SK-N-SH (cell line): ENCODE measurements at regions not wholly inside any gene's neighbourhood (a gene's known extent, or its start where the extent isn't known, plus 50 kb on each side); places are given as distances from the start of the nearest gene placed in this dataset.

Experiments
- EP300 ChIP-seq, 2 experiments: IDR thresholded peaks; 2 replicates each; pipeline versions ENCODE4 v1.4.0 to v1.6.1; 2012; ENCODE audit warnings: borderline replicate concordance in 1 of 2, low read depth in 1 of 2, low read length in 1 of 2
- JUND ChIP-seq: IDR thresholded peaks from 2 replicates; pipeline ENCODE4 v1.4.0; 2012
- MEF2A ChIP-seq: IDR thresholded peaks from 2 replicates; pipeline ENCODE4 v1.4.0; 2012; ENCODE audit warnings: low read depth, borderline replicate concordance
- MXI1 ChIP-seq: IDR thresholded peaks from 2 replicates; pipeline ENCODE4 v1.6.1; 2012; ENCODE audit warnings: mild to moderate bottlenecking, low read depth, low read length, improper control_type of control experiment
- POLR2AphosphoS5 ChIP-seq: IDR thresholded peaks from 2 replicates; pipeline ENCODE4 v1.6.1; 2012; ENCODE audit warnings: low read depth, low read length
- RAD21 ChIP-seq: IDR thresholded peaks from 2 replicates; pipeline ENCODE4 v1.6.1; 2012; ENCODE audit warnings: mild to moderate bottlenecking, low read length
- SIN3A ChIP-seq: IDR thresholded peaks from 2 replicates; pipeline ENCODE4 v1.6.1; 2012; ENCODE audit warnings: low read depth, mild to moderate bottlenecking, low read length, moderate library complexity, borderline replicate concordance
- YY1 ChIP-seq: IDR thresholded peaks from 2 replicates; pipeline ENCODE4 v1.4.0; 2012; ENCODE audit warnings: low read depth, mild to moderate bottlenecking
- TF ChIP-seq, protein P1 (sequence below): fragments of 200-600 bp; sonication (generic); IDR thresholded peaks from 2 replicates; pipeline ENCODE4 v1.6.1; 2017; ENCODE audit warnings: antibody characterized with exemption, mild to moderate bottlenecking, moderate library complexity
- TF ChIP-seq, protein P2 (sequence below): fragments of 150-350 bp; IDR thresholded peaks from 2 replicates; pipeline ENCODE4 v1.6.1; 2017; ENCODE audit warnings: antibody characterized with exemption, low read length, low read depth, borderline replicate concordance
- TF ChIP-seq, protein P3 (sequence below): IDR thresholded peaks from 2 replicates; pipeline ENCODE4 v1.4.0; 2012; ENCODE audit warnings: low read depth, borderline replicate concordance
- TF ChIP-seq, protein P4 (sequence below): IDR thresholded peaks from 2 replicates; pipeline ENCODE4 v1.4.0; 2012; ENCODE audit warnings: low read depth
- TF ChIP-seq, protein P5 (sequence below): IDR thresholded peaks from 2 replicates; pipeline ENCODE4; 2012

GRCh38 chr3:189041482-189042090 is 130.2 kb upstream of the TPRG1 start:
- TF ChIP-seq, protein P1, sequence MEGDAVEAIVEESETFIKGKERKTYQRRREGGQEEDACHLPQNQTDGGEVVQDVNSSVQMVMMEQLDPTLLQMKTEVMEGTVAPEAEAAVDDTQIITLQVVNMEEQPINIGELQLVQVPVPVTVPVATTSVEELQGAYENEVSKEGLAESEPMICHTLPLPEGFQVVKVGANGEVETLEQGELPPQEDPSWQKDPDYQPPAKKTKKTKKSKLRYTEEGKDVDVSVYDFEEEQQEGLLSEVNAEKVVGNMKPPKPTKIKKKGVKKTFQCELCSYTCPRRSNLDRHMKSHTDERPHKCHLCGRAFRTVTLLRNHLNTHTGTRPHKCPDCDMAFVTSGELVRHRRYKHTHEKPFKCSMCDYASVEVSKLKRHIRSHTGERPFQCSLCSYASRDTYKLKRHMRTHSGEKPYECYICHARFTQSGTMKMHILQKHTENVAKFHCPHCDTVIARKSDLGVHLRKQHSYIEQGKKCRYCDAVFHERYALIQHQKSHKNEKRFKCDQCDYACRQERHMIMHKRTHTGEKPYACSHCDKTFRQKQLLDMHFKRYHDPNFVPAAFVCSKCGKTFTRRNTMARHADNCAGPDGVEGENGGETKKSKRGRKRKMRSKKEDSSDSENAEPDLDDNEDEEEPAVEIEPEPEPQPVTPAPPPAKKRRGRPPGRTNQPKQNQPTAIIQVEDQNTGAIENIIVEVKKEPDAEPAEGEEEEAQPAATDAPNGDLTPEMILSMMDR = peak; percentile 62
- no peak for TF ChIP-seq JUND
- no peak for TF ChIP-seq EP300 (IDR thresholded peaks at IDR 0.05; ENCODE audit: borderline replicate concordance in 1 of 2, low read depth in 1 of 2, low read length in 1 of 2)
- no peak for TF ChIP-seq MXI1
- TF ChIP-seq YY1 = no peak
- no peak for TF ChIP-seq POLR2AphosphoS5
- TF ChIP-seq, protein P2, sequence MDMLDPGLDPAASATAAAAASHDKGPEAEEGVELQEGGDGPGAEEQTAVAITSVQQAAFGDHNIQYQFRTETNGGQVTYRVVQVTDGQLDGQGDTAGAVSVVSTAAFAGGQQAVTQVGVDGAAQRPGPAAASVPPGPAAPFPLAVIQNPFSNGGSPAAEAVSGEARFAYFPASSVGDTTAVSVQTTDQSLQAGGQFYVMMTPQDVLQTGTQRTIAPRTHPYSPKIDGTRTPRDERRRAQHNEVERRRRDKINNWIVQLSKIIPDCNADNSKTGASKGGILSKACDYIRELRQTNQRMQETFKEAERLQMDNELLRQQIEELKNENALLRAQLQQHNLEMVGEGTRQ = no peak
- TF ChIP-seq RAD21 = peak; percentile 50
- TF ChIP-seq, protein P3, sequence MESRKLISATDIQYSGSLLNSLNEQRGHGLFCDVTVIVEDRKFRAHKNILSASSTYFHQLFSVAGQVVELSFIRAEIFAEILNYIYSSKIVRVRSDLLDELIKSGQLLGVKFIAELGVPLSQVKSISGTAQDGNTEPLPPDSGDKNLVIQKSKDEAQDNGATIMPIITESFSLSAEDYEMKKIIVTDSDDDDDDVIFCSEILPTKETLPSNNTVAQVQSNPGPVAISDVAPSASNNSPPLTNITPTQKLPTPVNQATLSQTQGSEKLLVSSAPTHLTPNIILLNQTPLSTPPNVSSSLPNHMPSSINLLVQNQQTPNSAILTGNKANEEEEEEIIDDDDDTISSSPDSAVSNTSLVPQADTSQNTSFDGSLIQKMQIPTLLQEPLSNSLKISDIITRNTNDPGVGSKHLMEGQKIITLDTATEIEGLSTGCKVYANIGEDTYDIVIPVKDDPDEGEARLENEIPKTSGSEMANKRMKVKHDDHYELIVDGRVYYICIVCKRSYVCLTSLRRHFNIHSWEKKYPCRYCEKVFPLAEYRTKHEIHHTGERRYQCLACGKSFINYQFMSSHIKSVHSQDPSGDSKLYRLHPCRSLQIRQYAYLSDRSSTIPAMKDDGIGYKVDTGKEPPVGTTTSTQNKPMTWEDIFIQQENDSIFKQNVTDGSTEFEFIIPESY = no peak
- TF ChIP-seq, protein P4, sequence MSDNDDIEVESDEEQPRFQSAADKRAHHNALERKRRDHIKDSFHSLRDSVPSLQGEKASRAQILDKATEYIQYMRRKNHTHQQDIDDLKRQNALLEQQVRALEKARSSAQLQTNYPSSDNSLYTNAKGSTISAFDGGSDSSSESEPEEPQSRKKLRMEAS = no peak
- TF ChIP-seq MEF2A = no peak
- TF ChIP-seq SIN3A = no peak
- TF ChIP-seq, protein P5, sequence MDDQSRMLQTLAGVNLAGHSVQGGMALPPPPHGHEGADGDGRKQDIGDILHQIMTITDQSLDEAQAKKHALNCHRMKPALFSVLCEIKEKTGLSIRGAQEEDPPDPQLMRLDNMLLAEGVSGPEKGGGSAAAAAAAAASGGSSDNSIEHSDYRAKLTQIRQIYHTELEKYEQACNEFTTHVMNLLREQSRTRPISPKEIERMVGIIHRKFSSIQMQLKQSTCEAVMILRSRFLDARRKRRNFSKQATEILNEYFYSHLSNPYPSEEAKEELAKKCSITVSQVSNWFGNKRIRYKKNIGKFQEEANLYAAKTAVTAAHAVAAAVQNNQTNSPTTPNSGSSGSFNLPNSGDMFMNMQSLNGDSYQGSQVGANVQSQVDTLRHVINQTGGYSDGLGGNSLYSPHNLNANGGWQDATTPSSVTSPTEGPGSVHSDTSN = no peak
